ENCODE measurements at regions not wholly inside any gene's neighbourhood (a gene's known extent, or its start where the extent isn't known, plus 50 kb on each side); places are given as distances from the start of the nearest gene placed in this dataset.

GRCh38 chr3:46091046-46091445 lies 63.8 kb upstream of the XCR1 start:
- H3K9me3 ChIP-seq (ENCODE audit: control insufficient read depth, insufficient read depth, low read depth, low read length), result no peaks in the 10 kb centered on the region
- TF ChIP-seq ZNF704 (tag by site-specific recombination; IDR thresholded peaks at IDR 0.05) (no peak), ZNF624 (tag by site-specific recombination; IDR thresholded peaks at IDR 0.05) (no peak), ZNF37A (tag by site-specific recombination; IDR thresholded peaks at IDR 0.05) (no peak), MEIS1 (CRISPR knock-in tag; IDR thresholded peaks at IDR 0.05; ENCODE audit: borderline replicate concordance) (no peak), ZBTB11 (tag by site-specific recombination; conservative IDR thresholded peaks at IDR 0.05; ENCODE audit: low read depth) (no peak), TRIM28 (IDR thresholded peaks at IDR 0.05; ENCODE audit: borderline replicate concordance, low read length) (no peak), PRDM2 (tag by site-specific recombination; IDR thresholded peaks at IDR 0.05; ENCODE audit: borderline replicate concordance) (no peak)
- H3K36me3 ChIP-seq (ENCODE audit: control insufficient read depth in 2 of 2, insufficient read depth in 1 of 2, low read length in 2 of 2), result no peaks in the 10 kb centered on the region
- CTCF ChIA-PET, result interaction anchor here (2.1 to 2.2 kb wide), 2 partner anchors 12 to 13 kb away, joined by 5 to 10 read pairs; no protein-coding TSS in a partner anchor
- POLR2A ChIA-PET, result no interaction called here
- no peaks in the 10 kb centered on the region for H3K4me1 ChIP-seq (ENCODE audit: control insufficient read depth, insufficient read depth, low read length)
- no peak overlapping the region for H3K4me3 ChIP-seq (ENCODE audit: low read depth, low read length)
- no peak overlapping the region for H3K27ac ChIP-seq (ENCODE audit: extremely low read depth, low read depth, low read length)

DNA sequence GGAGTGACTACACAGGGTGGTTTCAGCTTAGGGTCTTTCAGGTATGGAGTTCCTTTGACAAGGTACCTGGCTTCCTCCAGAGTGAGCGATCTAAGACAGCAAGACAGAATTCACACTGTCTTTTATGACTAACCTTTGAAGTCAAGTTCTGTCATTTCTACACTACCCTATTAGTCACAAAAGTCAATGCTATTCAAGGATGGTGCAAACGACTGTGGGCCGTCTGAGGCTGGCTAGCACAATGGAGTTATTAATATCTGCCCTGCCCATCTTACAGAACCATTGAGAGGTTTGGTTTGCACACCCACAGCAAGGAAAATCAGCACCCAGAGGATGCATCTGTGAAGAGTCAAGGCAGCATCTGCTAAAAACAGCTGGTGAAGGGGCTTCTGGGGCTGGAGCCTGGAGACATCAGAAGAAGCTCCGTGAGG lies 62.9 kb upstream of the XCR1 start:
- ChIA-PET CTCF (interaction anchor here (2.1 to 2.2 kb wide), 2 partner anchors 11 to 12 kb away, joined by 5 to 10 read pairs; no protein-coding TSS in a partner anchor), POLR2A (no interaction called here)
- Histone ChIP-seq H3K27ac (ENCODE audit: extremely low read depth, low read depth, low read length) (no peak overlapping the region), H3K4me1 (ENCODE audit: control insufficient read depth, insufficient read depth, low read length) (no peaks in the 10 kb centered on the region), H3K36me3 (ENCODE audit: control insufficient read depth in 2 of 2, insufficient read depth in 1 of 2, low read length in 2 of 2) (no peaks in the 10 kb centered on the region), H3K4me3 (ENCODE audit: low read depth, low read length) (no peak overlapping the region), H3K9me3 (ENCODE audit: control insufficient read depth, insufficient read depth, low read depth, low read length) (no peaks in the 10 kb centered on the region)
- TF ChIP-seq ZNF529 (tag by site-specific recombination; IDR thresholded peaks at IDR 0.05; ENCODE audit: insufficient replicate concordance) (no peak), ZFP37 (tag by site-specific recombination; IDR thresholded peaks at IDR 0.05) (no peak), ZNF10 (tag by site-specific recombination; IDR thresholded peaks at IDR 0.05) (no peak), ZNF629 (tag by site-specific recombination; IDR thresholded peaks at IDR 0.05) (no peak), ZNF664 (tag by site-specific recombination; IDR thresholded peaks at IDR 0.05) (no peak), ZNF354C (tag by site-specific recombination; IDR thresholded peaks at IDR 0.05; ENCODE audit: borderline replicate concordance, low read depth) (no peak), ZNF707 (tag by site-specific recombination; IDR thresholded peaks at IDR 0.05) (no peak), HOXA7 (CRISPR knock-in tag; IDR thresholded peaks at IDR 0.05; ENCODE audit: borderline replicate concordance) (no peak), ZNF560 (tag by site-specific recombination; IDR thresholded peaks at IDR 0.05; ENCODE audit: borderline replicate concordance) (no peak), ZNF416 (tag by site-specific recombination; IDR thresholded peaks at IDR 0.05) (no peak), ZNF785 (tag by site-specific recombination; IDR thresholded peaks at IDR 0.05) (no peak), ZNF48 (tag by site-specific recombination; IDR thresholded peaks at IDR 0.05) (no peak), ZNF792 (tag by site-specific recombination; IDR thresholded peaks at IDR 0.05) (no peak)
- TF ChIP-seq, protein P1, sequence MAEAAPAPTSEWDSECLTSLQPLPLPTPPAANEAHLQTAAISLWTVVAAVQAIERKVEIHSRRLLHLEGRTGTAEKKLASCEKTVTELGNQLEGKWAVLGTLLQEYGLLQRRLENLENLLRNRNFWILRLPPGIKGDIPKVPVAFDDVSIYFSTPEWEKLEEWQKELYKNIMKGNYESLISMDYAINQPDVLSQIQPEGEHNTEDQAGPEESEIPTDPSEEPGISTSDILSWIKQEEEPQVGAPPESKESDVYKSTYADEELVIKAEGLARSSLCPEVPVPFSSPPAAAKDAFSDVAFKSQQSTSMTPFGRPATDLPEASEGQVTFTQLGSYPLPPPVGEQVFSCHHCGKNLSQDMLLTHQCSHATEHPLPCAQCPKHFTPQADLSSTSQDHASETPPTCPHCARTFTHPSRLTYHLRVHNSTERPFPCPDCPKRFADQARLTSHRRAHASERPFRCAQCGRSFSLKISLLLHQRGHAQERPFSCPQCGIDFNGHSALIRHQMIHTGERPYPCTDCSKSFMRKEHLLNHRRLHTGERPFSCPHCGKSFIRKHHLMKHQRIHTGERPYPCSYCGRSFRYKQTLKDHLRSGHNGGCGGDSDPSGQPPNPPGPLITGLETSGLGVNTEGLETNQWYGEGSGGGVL (tag by site-specific recombination; IDR thresholded peaks at IDR 0.05), result no peak

All from HEK293 (cell line).